BJ (cell line): ENCODE measurements at regions not wholly inside any gene's neighbourhood (a gene's known extent, or its start where the extent isn't known, plus 50 kb on each side); places are given as distances from the start of the nearest gene placed in this dataset.

Experiments used
- CTCF ChIA-PET: fragments of 350-600 bp; formaldehyde crosslinking; extraction: SDS; loops from one replicate; lab custom pipeline; 2021; ENCODE audit warnings: antibody characterized with exemption, inconsistent platforms; lab: Yijun Ruan, JAX
- POLR2A ChIA-PET: fragments of 300-600 bp; sonication (Branson Sonifier 250); formaldehyde crosslinking; extraction: SDS; loops from one replicate; lab custom pipeline; 2021; ENCODE audit warnings: antibody characterized with exemption; lab: Charles Lee
- DNase-seq: peaks from one replicate; pipeline ENCODE4 v3.0.0-alpha.2; 2011; ENCODE audit warnings: low read depth
- H3K27me3 ChIP-seq: 2 replicates; pipeline ENCODE4 v1.6.0; 2011; ENCODE audit warnings: low read length; ENCODE audit not compliant: control insufficient read depth, insufficient read depth
- H3K36me3 ChIP-seq: 2 replicates; pipeline ENCODE4 v1.5.1; 2011; ENCODE audit warnings: low read length; ENCODE audit not compliant: control insufficient read depth, insufficient read depth
- H3K4me3 ChIP-seq: 2 replicates; pipeline ENCODE4 v1.5.1; 2011; ENCODE audit warnings: low read depth, mild to moderate bottlenecking, control low read depth, low read length
- TF ChIP-seq, protein P1 (sequence below): IDR thresholded peaks from 2 replicates; pipeline ENCODE4 v1.5.1; 2011; ENCODE audit warnings: low read depth, mild to moderate bottlenecking, control low read depth, inconsistent platforms, low read length, moderate library complexity; ENCODE audit not compliant: insufficient read depth

DNA sequence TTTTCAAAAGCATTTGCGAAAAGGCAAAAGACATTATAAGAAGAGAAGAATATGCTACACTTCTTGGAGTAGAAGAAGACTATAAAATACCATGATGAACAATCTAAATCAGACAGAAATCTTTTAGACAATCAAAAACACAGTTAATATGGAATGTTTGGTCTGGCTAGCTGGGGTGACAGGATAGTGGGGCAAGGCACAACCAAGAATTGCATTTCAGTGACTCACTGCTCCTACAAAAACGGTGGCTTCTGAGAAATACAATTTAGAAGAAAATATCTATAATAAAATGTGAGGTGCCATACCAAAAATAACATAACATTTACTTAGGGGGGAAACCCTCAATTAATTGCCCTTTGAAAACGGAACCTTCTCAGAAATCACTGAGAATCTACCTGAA, 363.4 kb downstream of the NPR3 start:
- no peak for DNase-seq
- TF ChIP-seq, protein P1, sequence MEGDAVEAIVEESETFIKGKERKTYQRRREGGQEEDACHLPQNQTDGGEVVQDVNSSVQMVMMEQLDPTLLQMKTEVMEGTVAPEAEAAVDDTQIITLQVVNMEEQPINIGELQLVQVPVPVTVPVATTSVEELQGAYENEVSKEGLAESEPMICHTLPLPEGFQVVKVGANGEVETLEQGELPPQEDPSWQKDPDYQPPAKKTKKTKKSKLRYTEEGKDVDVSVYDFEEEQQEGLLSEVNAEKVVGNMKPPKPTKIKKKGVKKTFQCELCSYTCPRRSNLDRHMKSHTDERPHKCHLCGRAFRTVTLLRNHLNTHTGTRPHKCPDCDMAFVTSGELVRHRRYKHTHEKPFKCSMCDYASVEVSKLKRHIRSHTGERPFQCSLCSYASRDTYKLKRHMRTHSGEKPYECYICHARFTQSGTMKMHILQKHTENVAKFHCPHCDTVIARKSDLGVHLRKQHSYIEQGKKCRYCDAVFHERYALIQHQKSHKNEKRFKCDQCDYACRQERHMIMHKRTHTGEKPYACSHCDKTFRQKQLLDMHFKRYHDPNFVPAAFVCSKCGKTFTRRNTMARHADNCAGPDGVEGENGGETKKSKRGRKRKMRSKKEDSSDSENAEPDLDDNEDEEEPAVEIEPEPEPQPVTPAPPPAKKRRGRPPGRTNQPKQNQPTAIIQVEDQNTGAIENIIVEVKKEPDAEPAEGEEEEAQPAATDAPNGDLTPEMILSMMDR, result no peak
- Histone ChIP-seq H3K4me3 (no peak overlapping the region), H3K27me3 (no peaks in the 10 kb centered on the region), H3K36me3 (no peaks in the 10 kb centered on the region)
- POLR2A ChIA-PET, result no interaction called here
- CTCF ChIA-PET, result no interaction called here

DNA sequence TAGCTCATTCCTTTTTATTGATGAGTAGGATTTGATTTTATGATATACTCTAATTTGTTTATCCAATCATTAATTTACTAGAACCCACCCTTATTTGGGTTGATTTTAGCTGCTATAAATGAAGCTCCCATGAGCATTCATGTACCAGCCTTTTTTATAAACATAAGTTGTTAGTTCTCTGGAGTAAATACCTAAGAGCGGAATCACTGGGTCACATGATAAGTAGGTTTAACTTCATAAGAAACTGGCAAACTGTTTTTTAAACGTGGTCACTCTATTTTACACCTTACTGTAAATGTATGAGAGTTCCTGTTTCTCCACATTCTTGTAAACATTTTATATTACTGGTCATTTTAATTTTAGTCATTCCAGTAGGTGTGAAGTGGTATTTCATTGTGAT, 364.6 kb downstream of the NPR3 start:
- no peak for DNase-seq
- Histone ChIP-seq H3K36me3 (no peaks in the 10 kb centered on the region), H3K27me3 (no peaks in the 10 kb centered on the region), H3K4me3 (no peak overlapping the region)
- TF ChIP-seq, protein P1, result no peak
- ChIA-PET POLR2A (no interaction called here), CTCF (no interaction called here)

DNA sequence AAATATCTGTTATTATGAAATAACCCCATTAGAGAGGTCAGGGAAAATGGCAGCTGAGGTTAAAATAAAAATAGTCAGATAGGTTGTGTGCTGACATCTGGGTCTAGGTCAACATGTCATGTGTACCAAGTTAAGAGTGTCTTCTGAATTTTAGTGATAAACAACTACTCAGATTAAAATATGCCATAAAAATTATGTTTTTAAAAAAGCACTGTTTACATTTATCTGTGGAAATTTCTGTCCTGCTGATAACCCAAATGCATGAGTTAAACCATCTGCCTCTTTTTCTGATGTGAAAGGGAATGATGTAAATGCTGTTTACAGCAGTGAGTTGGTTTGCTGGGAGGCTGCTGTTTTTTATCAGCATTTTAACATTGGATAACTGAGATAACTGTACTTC, 361.2 kb upstream of the TARS1 start:
- no peaks in the 10 kb centered on the region for H3K36me3 ChIP-seq
- no peak for DNase-seq
- no peak overlapping the region for H3K4me3 ChIP-seq
- ChIA-PET CTCF (interaction anchor here (1.1 kb wide), 1 partner anchor 219 kb away, joined by 3 read pairs; no protein-coding TSS in a partner anchor), POLR2A (interaction anchor here (0.6 kb wide), 1 partner anchor 20 kb away, joined by 4 read pairs; no protein-coding TSS in a partner anchor)
- no peaks in the 10 kb centered on the region for H3K27me3 ChIP-seq
- TF ChIP-seq, protein P1, result no peak

DNA sequence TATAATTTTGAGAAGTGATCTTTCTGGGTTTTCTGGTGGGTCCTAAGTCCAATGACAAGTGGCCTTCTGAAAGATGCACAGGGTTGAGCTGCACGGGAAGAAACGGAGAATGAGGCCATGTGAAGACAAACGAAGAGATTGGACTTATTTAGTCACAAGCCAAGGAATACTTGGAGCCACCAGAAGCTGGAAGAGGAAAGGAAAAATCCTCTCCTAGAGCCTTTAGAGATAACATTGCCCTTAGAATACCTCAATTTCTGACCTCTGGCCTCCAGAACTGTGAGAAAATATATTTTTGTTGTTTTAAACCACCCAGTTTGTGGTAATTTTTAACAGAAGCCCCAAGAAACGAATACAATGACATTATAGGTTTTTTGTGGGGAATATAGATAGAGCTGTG, 360.5 kb upstream of the TARS1 start:
- no peak for DNase-seq
- Histone ChIP-seq H3K36me3 (no peaks in the 10 kb centered on the region), H3K27me3 (no peaks in the 10 kb centered on the region), H3K4me3 (no peak overlapping the region)
- ChIA-PET CTCF (no interaction called here), POLR2A (no interaction called here)
- TF ChIP-seq, protein P1, result no peak

DNA sequence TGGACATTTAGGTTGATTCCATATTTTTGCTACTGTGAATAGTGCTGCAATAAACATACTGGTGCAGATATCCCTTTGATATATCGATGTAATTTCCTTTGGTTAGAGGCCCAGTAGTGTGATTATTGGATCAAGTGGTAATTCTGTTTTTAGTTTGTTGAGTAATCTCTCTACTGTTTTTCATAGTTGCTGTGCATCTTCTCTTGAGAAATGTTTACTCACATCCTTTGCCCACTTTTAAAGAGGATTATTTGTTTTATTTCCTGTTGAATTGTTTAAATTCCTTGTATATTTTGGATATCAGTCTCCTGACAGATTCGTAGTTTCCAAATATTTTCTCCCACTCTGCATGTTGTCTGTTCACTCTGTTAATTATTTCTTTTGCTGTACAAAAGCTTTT, 352.6 kb upstream of the TARS1 start:
- TF ChIP-seq, protein P1, result no peak
- H3K36me3 ChIP-seq, result no peaks in the 10 kb centered on the region
- no peaks in the 10 kb centered on the region for H3K27me3 ChIP-seq
- ChIA-PET POLR2A (no interaction called here), CTCF (no interaction called here)
- no peak for DNase-seq
- no peak overlapping the region for H3K4me3 ChIP-seq
